CD4-positive, alpha-beta T cell (primary cell): ENCODE measurements at regions not wholly inside any gene's neighbourhood (a gene's known extent, or its start where the extent isn't known, plus 50 kb on each side); places are given as distances from the start of the nearest gene placed in this dataset.

Experiments
- ATAC-seq: fragments of 200-7000 bp; cut with Tn5 transposase; one replicate; pipeline ENCODE4 v1.10.0; 2022; ENCODE audit warnings: mild to moderate bottlenecking; ENCODE audit not compliant: poor library complexity
- CTCF ChIA-PET: fragments of 350-600 bp; sonication (Branson Sonifier 250); formaldehyde crosslinking; loops from one replicate; lab custom pipeline; 2021; ENCODE audit warnings: antibody characterized with exemption, inconsistent platforms; lab: Charles Lee
- POLR2A ChIA-PET: fragments of 350-600 bp; sonication (Branson Sonifier 250); formaldehyde crosslinking; loops from one replicate; lab custom pipeline; 2021; ENCODE audit warnings: antibody characterized with exemption, inconsistent platforms; lab: Charles Lee
- DNase-seq, 14 experiments: peaks; one replicate each; pipeline ENCODE4 v3.0.0-alpha.2; 2013 to 2020; ENCODE audit warnings: mixed read lengths in 2 of 14
- H3K27ac ChIP-seq, 2 donors: one replicate each; pipeline versions ENCODE4 v1.5.1 to v1.7.0; 2013; ENCODE audit warnings: low read length in 2 of 2, low read depth in 1 of 2, mild to moderate bottlenecking in 1 of 2
- H3K27me3 ChIP-seq, 2 experiments: 1 replicate in 1 of 2; 2 replicates in 1 of 2; pipeline versions ENCODE4 v1.6.1 to v1.7.0; 2013; ENCODE audit warnings: low read length in 2 of 2, control low read depth in 1 of 2, mild to moderate bottlenecking in 1 of 2, moderate library complexity in 1 of 2; ENCODE audit not compliant: insufficient read depth in 2 of 2, control insufficient read depth in 1 of 2
- H3K36me3 ChIP-seq: one replicate; pipeline ENCODE4 v1.6.1; 2013; ENCODE audit warnings: low read length, control low read depth; ENCODE audit not compliant: insufficient read depth
- H3K4me1 ChIP-seq: one replicate; pipeline ENCODE4 v1.6.1; 2013; ENCODE audit warnings: low read length, control low read depth; ENCODE audit not compliant: insufficient read depth
- H3K4me3 ChIP-seq: one replicate; pipeline ENCODE4 v1.5.1; 2013; ENCODE audit warnings: mild to moderate bottlenecking, low read length, moderate library complexity
- H3K9me3 ChIP-seq, 2 experiments: 1 replicate in 1 of 2; 2 replicates in 1 of 2; pipeline versions ENCODE4 v1.6.1 to v1.7.0; 2013; ENCODE audit warnings: low read length in 2 of 2, mild to moderate bottlenecking in 2 of 2, control low read depth in 1 of 2, moderate library complexity in 1 of 2; ENCODE audit not compliant: control insufficient read depth in 1 of 2, insufficient read depth in 1 of 2
- H3K27ac Mint-ChIP-seq: one replicate; pipeline ENCODE4 v1.8.0; 2020; ENCODE audit warnings: mixed read lengths
- H3K27me3 Mint-ChIP-seq: one replicate; pipeline ENCODE4 v1.8.0; 2021; ENCODE audit warnings: mixed read lengths
- H3K36me3 Mint-ChIP-seq: one replicate; pipeline ENCODE4 v1.8.0; 2021; ENCODE audit warnings: low read depth, mixed read lengths
- H3K4me1 Mint-ChIP-seq: one replicate; pipeline ENCODE4 v1.8.0; 2021; ENCODE audit warnings: low read depth, mixed read lengths
- H3K4me3 Mint-ChIP-seq: one replicate; pipeline ENCODE4 v1.8.0; 2020; ENCODE audit warnings: mild to moderate bottlenecking, mixed read lengths
- H3K9me3 Mint-ChIP-seq: one replicate; pipeline ENCODE4 v1.8.0; 2020; ENCODE audit warnings: mixed read lengths
- CTCF ChIP-seq: fragments of 200-600 bp; IDR thresholded peaks from one replicate; pipeline ENCODE4 v1.8.0; 2022; ENCODE audit warnings: antibody characterized with exemption, mild to moderate bottlenecking
- intact Hi-C, 2 experiments: fragments of 100-400 bp; cut with DNase I in 1 of 2; cut with micrococcal nuclease in 1 of 2; formaldehyde crosslinking; loops; one replicate each; pipeline versions ENCODE4 v1.15.1 to v1.9.0; 2023 to 2025; cut with DNase I, micrococcal nuclease

DNA sequence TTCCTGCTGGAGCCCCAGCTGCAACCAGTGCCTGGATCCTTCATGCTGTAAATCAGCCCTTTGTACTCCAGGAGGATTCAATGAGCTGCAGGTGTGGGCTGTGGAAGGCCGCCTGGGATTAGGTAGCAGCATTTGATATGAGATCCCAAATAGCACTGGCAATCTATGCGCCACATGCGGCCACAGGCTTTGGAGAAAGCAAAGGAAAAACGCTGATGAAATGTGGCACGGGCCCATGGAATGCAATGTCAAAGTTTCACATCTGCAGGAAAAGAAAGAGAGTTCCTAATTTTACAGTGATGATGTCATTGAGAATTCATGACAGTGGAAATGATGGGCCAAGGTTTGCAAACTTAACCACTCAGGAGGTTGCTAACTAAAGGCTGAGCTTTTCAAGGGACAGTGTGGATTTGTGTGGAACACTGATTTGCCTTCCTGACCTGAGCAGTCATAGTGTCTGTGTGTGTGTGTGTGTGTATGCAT, 216.4 kb upstream of the OSR1 start:
- CTCF ChIA-PET: no interaction called here
- no peak overlapping the region for H3K27ac Mint-ChIP-seq

GRCh38 chr2:19573784-19574183, 215.4 kb upstream of the OSR1 start:
- Mint-ChIP-seq H3K4me3 (no peak overlapping the region), H3K27ac (no peak overlapping the region), H3K36me3 (no peaks in the 10 kb centered on the region), H3K4me1 (no peaks in the 10 kb centered on the region), H3K27me3 (peaks cover 40% of the 10 kb centered on the region), H3K9me3 (no peaks in the 10 kb centered on the region)
- Histone ChIP-seq H3K27me3 (peaks cover 0 to 8% of the 10 kb centered on the region in 2 experiments), H3K4me1 (no peaks in the 10 kb centered on the region), H3K4me3 (no peak overlapping the region), H3K27ac (no peak overlapping the region), H3K9me3 (no peaks in the 10 kb centered on the region), H3K36me3 (no peaks in the 10 kb centered on the region)
- POLR2A ChIA-PET: no interaction called here
- intact Hi-C loops: no loop called here
- no peak for TF ChIP-seq CTCF
- no peak for DNase-seq
- no peak for ATAC-seq
- CTCF ChIA-PET: interaction anchor here (0.6 kb wide), 1 partner anchor 110 kb away, joined by 3 read pairs; no protein-coding TSS in a partner anchor

More for the DNA sequence above, 216.4 kb upstream of the OSR1 start:
- Histone ChIP-seq H3K9me3 (no peaks in the 10 kb centered on the region), H3K27ac (no peak overlapping the region), H3K36me3 (no peaks in the 10 kb centered on the region), H3K27me3 (peaks cover 6 to 8% of the 10 kb centered on the region in 2 experiments), H3K4me1 (no peaks in the 10 kb centered on the region), H3K4me3 (no peak overlapping the region)
- TF ChIP-seq CTCF: no peak
- H3K36me3 Mint-ChIP-seq: no peaks in the 10 kb centered on the region
- H3K27me3 Mint-ChIP-seq: peaks cover 39% of the 10 kb centered on the region
- no peak overlapping the region for H3K4me3 Mint-ChIP-seq
- intact Hi-C loops: no loop called here
- no peaks in the 10 kb centered on the region for H3K4me1 Mint-ChIP-seq
- POLR2A ChIA-PET: no interaction called here
- ATAC-seq: no peak
- H3K9me3 Mint-ChIP-seq: no peaks in the 10 kb centered on the region
- DNase-seq: no peak

DNA sequence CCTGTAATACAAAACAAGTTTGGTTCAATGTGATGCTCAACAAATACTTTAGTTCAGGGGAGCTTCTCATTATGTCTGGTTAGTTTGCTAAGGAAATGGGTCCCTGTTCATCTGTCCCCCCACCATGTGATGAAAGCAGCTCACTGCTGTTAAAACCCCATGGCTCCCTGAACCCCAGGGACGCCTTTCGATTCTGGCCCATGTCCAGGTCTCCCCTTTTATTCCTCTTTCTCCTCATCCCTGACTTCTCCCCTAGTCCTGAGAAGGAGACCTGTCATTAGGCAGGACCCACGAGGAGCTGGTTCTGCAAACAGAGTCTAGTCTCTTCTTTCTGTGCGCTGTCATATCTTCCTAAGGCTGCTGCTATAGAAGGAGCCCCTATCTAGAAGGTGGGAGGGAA, 213.3 kb upstream of the OSR1 start:
- no peaks in the 10 kb centered on the region for H3K9me3 Mint-ChIP-seq

More for the DNA sequence above, 213.3 kb upstream of the OSR1 start:
- intact Hi-C loops: no loop called here
- ATAC-seq: no peak
- no peaks in the 10 kb centered on the region for H3K36me3 Mint-ChIP-seq
- no peaks in the 10 kb centered on the region for H3K36me3 ChIP-seq
- peaks cover 0 to 8% of the 10 kb centered on the region in 2 experiments for H3K27me3 ChIP-seq
- no peak overlapping the region for H3K4me3 ChIP-seq
- no peak overlapping the region for H3K27ac Mint-ChIP-seq
- ChIA-PET CTCF (no interaction called here), POLR2A (no interaction called here)
- no peak overlapping the region for H3K27ac ChIP-seq
- no peaks in the 10 kb centered on the region for H3K4me1 Mint-ChIP-seq
- no peaks in the 10 kb centered on the region for H3K9me3 ChIP-seq
- DNase-seq: no peak
- no peak overlapping the region for H3K4me3 Mint-ChIP-seq
- no peaks in the 10 kb centered on the region for H3K4me1 ChIP-seq
- H3K27me3 Mint-ChIP-seq: peaks cover 32% of the 10 kb centered on the region
- no peak for TF ChIP-seq CTCF
